IMR-90 (cell line): ENCODE measurements at regions not wholly inside any gene's neighbourhood (a gene's known extent, or its start where the extent isn't known, plus 50 kb on each side); places are given as distances from the start of the nearest gene placed in this dataset.

ENCODE experiments used
- ATAC-seq: fragments of 200-7000 bp; cut with Tn5 transposase; 2 replicates; pipeline ENCODE4 v1.9.1; 2020; ENCODE audit warnings: low read depth, mild to moderate bottlenecking, moderate library complexity
- BruUV-seq: library from RNA; stranded (reverse); fragments of 400-500 nt; replicated peaks from 2 replicates; lab custom pipeline; 2021; lab: Mats Ljungman, UMichigan
- CTCF ChIA-PET: fragments of 300-600 bp; formaldehyde crosslinking; extraction: SDS; loops from one replicate; lab custom pipeline; 2021; ENCODE audit warnings: antibody characterized with exemption; lab: Yijun Ruan, JAX
- POLR2A ChIA-PET: fragments of 300-600 bp; sonication (Branson Sonifier 250); formaldehyde crosslinking; loops from one replicate; lab custom pipeline; 2022; ENCODE audit warnings: antibody characterized with exemption; ENCODE audit not compliant: unreplicated experiment; lab: Charles Lee
- DNase-seq: peaks from one replicate; pipeline ENCODE4 v3.0.0; 2013
- H2AFZ ChIP-seq: replicated peaks from 2 replicates; pipeline ENCODE3; 2013; ENCODE audit warnings: low read length, mild to moderate bottlenecking; ENCODE audit not compliant: poor library complexity
- H2AK5ac ChIP-seq: 2 replicates; pipeline ENCODE4 v1.6.1; 2013; ENCODE audit warnings: low read depth, low read length, inconsistent platforms
- H2AK9ac ChIP-seq: replicated peaks from 2 replicates; pipeline ENCODE3; 2013; ENCODE audit warnings: mild to moderate bottlenecking, low read depth, low read length, moderate library complexity; ENCODE audit not compliant: poor library complexity
- H2BK120ac ChIP-seq: 2 replicates; pipeline ENCODE4 v1.6.1; 2013; ENCODE audit warnings: low read depth, low read length, inconsistent platforms
- H2BK15ac ChIP-seq: 3 replicates; pipeline ENCODE4 v1.6.1; 2013; ENCODE audit warnings: low read depth, low read length, inconsistent platforms
- H2BK20ac ChIP-seq: 2 replicates; pipeline ENCODE4 v1.6.1; 2013; ENCODE audit warnings: low read depth, mild to moderate bottlenecking, inconsistent platforms, low read length, moderate library complexity
- H2BK5ac ChIP-seq: 2 replicates; pipeline ENCODE4 v1.6.1; 2013; ENCODE audit warnings: mild to moderate bottlenecking, low read depth, low read length, inconsistent platforms; ENCODE audit not compliant: poor library complexity, severe bottlenecking
- H3K14ac ChIP-seq: replicated peaks from 2 replicates; pipeline ENCODE4 v1.6.1; 2013; ENCODE audit warnings: low read depth, low read length, inconsistent platforms
- H3K18ac ChIP-seq: 2 replicates; pipeline ENCODE4 v1.6.1; 2013; ENCODE audit warnings: low read depth, low read length, control low read depth
- H3K23ac ChIP-seq: 2 replicates; pipeline ENCODE4 v1.6.1; 2013; ENCODE audit warnings: low read depth, low read length, inconsistent platforms
- H3K27ac ChIP-seq: 2 replicates; pipeline ENCODE4 v1.5.1; 2013; ENCODE audit warnings: mild to moderate bottlenecking, control low read depth, low read length; ENCODE audit not compliant: insufficient read depth
- H3K27me3 ChIP-seq: 2 replicates; pipeline ENCODE4 v1.6.1; 2013; ENCODE audit warnings: low read length; ENCODE audit not compliant: control insufficient read depth, insufficient read depth
- H3K36me3 ChIP-seq: 2 replicates; pipeline ENCODE4 v1.6.1; 2013; ENCODE audit warnings: low read length, mixed read lengths; ENCODE audit not compliant: control insufficient read depth, insufficient read depth
- H3K4ac ChIP-seq: 2 replicates; pipeline ENCODE4 v1.6.1; 2013; ENCODE audit warnings: low read depth, low read length, inconsistent platforms
- H3K4me1 ChIP-seq: 2 replicates; pipeline ENCODE4 v1.6.1; 2013; ENCODE audit warnings: low read length, mixed read lengths; ENCODE audit not compliant: control insufficient read depth, insufficient read depth
- H3K4me2 ChIP-seq: 2 replicates; pipeline ENCODE4 v1.6.1; 2013; ENCODE audit warnings: low read depth, mild to moderate bottlenecking, control low read depth, low read length, moderate library complexity
- H3K4me3 ChIP-seq: 2 replicates; pipeline ENCODE4 v1.5.1; 2013; ENCODE audit warnings: low read depth, mild to moderate bottlenecking, control low read depth, low read length, moderate library complexity; ENCODE audit not compliant: insufficient read depth
- H3K56ac ChIP-seq: 2 replicates; pipeline ENCODE4 v1.6.1; 2013; ENCODE audit warnings: low read length, inconsistent platforms; ENCODE audit not compliant: insufficient read depth; ENCODE audit errors: extremely low read depth
- H3K79me1 ChIP-seq, 2 experiments: 2 replicates each; pipeline ENCODE4 v1.6.1; 2013; ENCODE audit warnings: low read length in 2 of 2, inconsistent platforms in 1 of 2, low read depth in 1 of 2
- H3K9ac ChIP-seq: 2 replicates; pipeline ENCODE4 v1.6.1; 2013; ENCODE audit warnings: low read depth, low read length, control low read depth
- H3K9me1 ChIP-seq: 2 replicates; pipeline ENCODE4 v1.6.1; 2013; ENCODE audit warnings: low read length, inconsistent platforms; ENCODE audit not compliant: insufficient read depth
- H3K9me3 ChIP-seq: 2 replicates; pipeline ENCODE4 v1.6.1; 2013; ENCODE audit warnings: low read length; ENCODE audit not compliant: control insufficient read depth, insufficient read depth
- H4K20me1 ChIP-seq: 2 replicates; pipeline ENCODE4 v1.6.1; 2013; ENCODE audit warnings: low read length, inconsistent platforms; ENCODE audit not compliant: insufficient read depth
- H4K5ac ChIP-seq: 2 replicates; pipeline ENCODE4 v1.6.1; 2013; ENCODE audit warnings: mild to moderate bottlenecking, low read depth, low read length, control low read depth
- H4K8ac ChIP-seq, 2 experiments: 2 replicates each; pipeline ENCODE4 v1.6.1; 2013; ENCODE audit warnings: low read depth in 2 of 2, low read length in 2 of 2, control low read depth in 1 of 2, inconsistent platforms in 1 of 2
- H4K91ac ChIP-seq: 2 replicates; pipeline ENCODE4 v1.6.1; 2013; ENCODE audit warnings: low read depth, low read length, inconsistent platforms; ENCODE audit not compliant: insufficient read depth
- CHD1 ChIP-seq: IDR thresholded peaks from 2 replicates; pipeline ENCODE4 v1.6.1; 2012; ENCODE audit warnings: low read depth, low read length, improper control_type of control experiment
- SMC3 ChIP-seq: fragments of 150-350 bp; IDR thresholded peaks from 2 replicates; pipeline ENCODE4 v1.6.1; 2016; ENCODE audit warnings: low read depth, mild to moderate bottlenecking, antibody characterized with exemption, low read length, moderate library complexity
- WGBS, 2 experiments: methylation state at CpG; one replicate each; pipeline versions ENCODE4 v1.1.5 to v1.1.7; 2013; ENCODE audit warnings: missing lambda C conversion rate in 2 of 2; ENCODE audit not compliant: insufficient read length in 1 of 2; ENCODE audit errors: extremely low coverage in 2 of 2; 5-methylcytosine and 5-hydroxymethylcytosine counted together
- dilution Hi-C: fragments of 300-500 bp; cut with HindIII; formaldehyde crosslinking; loops from one replicate; pipeline ENCODE4 v1.14.3; 2018; ENCODE audit warnings: low sequenced_read_pairs; ENCODE audit not compliant: unreplicated experiment
- in situ Hi-C: fragments of 300-500 bp; cut with MboI; formaldehyde crosslinking; loops from 3 replicates; pipeline ENCODE4 v1.14.3; 2019; ENCODE audit warnings: low sequenced_read_pairs, inconsistent platforms, mixed read lengths
- intact Hi-C: fragments of 100-400 bp; cut with micrococcal nuclease; formaldehyde crosslinking; loops from 2 replicates; pipeline ENCODE4 v1.10.0; 2022

DNA sequence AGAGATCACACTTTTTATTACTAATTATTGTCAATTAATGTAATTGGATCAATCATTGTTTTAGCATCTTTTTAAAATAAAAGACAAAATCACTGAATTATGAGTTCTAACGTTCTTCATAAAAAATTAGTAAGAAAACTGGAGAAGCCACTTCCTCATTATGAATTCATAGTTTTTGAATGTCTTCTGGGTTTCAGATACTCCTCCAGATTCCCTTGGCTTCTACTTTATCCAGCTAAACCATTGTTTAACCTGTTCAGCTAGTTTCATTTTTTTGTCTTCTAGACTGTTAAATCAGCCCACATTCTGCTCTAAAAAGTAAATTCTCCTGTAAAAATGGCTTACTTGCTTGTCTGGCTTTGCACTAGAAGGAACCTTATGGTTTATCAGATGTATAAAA lies 753.4 kb upstream of the ACVR2A start:
- Histone ChIP-seq H3K9me1 (no peaks in the 10 kb centered on the region), H2AK9ac (no peak overlapping the region), H2BK5ac (no peak overlapping the region), H3K14ac (no peak overlapping the region), H3K18ac (no peak overlapping the region), H3K27me3 (no peaks in the 10 kb centered on the region), H4K20me1 (no peaks in the 10 kb centered on the region), H3K4ac (no peak overlapping the region), H3K4me2 (no peak overlapping the region), H3K9me3 (no peaks in the 10 kb centered on the region; the same call in 1 of the 2 replicates), H3K36me3 (no peaks in the 10 kb centered on the region), H3K79me1 (no peaks in the 10 kb centered on the region), H2AFZ (no peak overlapping the region), H3K23ac (no peak overlapping the region), H4K8ac (no peak overlapping the region), H2BK15ac (no peak overlapping the region), H2BK20ac (no peak overlapping the region), H3K4me3 (no peak overlapping the region), H2BK120ac (no peak overlapping the region), H2AK5ac (no peak overlapping the region), H3K56ac (no peak overlapping the region), H3K4me1 (no peaks in the 10 kb centered on the region; the same call in 1 of the 2 replicates), H3K27ac (no peak overlapping the region), H4K5ac (no peak overlapping the region), H3K9ac (no peak overlapping the region), H4K91ac (no peak overlapping the region)
- dilution Hi-C loops = no loop called here
- intact Hi-C loops = no loop called here
- no peak for DNase-seq
- TF ChIP-seq CHD1 = no peak
- no peak for TF ChIP-seq SMC3
- in situ Hi-C loops = loop anchor here (25.0 kb wide), 1 partner anchor 821 kb away; no protein-coding TSS in a partner anchor
- POLR2A ChIA-PET = no interaction called here
- BruUV-seq = no TSS peak
- CTCF ChIA-PET = interaction anchor here (0.5 to 1.0 kb wide), 2 partner anchors 9 to 632 kb away, joined by 3 read pairs; no protein-coding TSS in a partner anchor
- no CpG with 5 or more reads among the region's 1 CpG for WGBS, 2 experiments
- ATAC-seq = no peak
